ENCODE measurements at regions not wholly inside any gene's neighbourhood (a gene's known extent, or its start where the extent isn't known, plus 50 kb on each side); places are given as distances from the start of the nearest gene placed in this dataset.

DNA sequence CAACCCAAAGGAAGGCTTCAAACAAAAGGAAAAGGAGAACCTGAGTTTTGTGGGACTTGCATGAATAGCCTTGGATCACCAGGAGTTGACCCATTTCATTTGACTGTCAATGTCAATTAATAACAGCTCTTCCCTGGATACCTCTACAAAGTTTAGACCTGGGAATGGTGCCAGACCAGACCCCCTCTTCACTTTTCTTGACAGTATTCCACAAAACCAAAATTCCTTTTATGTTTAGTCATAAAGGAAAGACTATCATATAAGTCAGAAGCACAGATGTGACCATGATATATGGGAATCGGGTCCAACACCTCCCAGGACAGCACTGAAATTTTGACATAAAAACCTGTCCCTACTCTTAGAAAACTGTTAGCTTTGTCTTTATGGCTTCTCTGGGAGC lies 191.8 kb downstream of the LYPLAL1 start:
- H3K9me3 ChIP-seq (ENCODE audit: insufficient read depth, low read depth, low read length), result no peaks in the 10 kb centered on the region
- H3K4me1 ChIP-seq (ENCODE audit: insufficient read depth, low read length, poor library complexity, severe bottlenecking), result no peaks in the 10 kb centered on the region
- H4K20me1 ChIP-seq (ENCODE audit: insufficient read depth, low read length, poor library complexity, severe bottlenecking), result no peaks in the 10 kb centered on the region
- no peaks in the 10 kb centered on the region for H3K36me3 ChIP-seq (ENCODE audit: insufficient read depth, low read length)
- H3F3A ChIP-seq (ENCODE audit: low read depth), result no peaks in the 10 kb centered on the region
- H3K79me2 ChIP-seq (ENCODE audit: insufficient read depth, low read length), result no peaks in the 10 kb centered on the region
- H2AFZ ChIP-seq (ENCODE audit: low read length), result no peak overlapping the region
- no peak overlapping the region for H3K9ac ChIP-seq (ENCODE audit: low read depth, low read length, poor library complexity, severe bottlenecking)
- no peak overlapping the region for H3K4me2 ChIP-seq (ENCODE audit: low read depth, low read length, poor library complexity, severe bottlenecking)
- TF ChIP-seq EZH2phosphoT487 (IDR thresholded peaks at IDR 0.05; ENCODE audit: borderline replicate concordance), result no peak
- TF ChIP-seq, protein P1, sequence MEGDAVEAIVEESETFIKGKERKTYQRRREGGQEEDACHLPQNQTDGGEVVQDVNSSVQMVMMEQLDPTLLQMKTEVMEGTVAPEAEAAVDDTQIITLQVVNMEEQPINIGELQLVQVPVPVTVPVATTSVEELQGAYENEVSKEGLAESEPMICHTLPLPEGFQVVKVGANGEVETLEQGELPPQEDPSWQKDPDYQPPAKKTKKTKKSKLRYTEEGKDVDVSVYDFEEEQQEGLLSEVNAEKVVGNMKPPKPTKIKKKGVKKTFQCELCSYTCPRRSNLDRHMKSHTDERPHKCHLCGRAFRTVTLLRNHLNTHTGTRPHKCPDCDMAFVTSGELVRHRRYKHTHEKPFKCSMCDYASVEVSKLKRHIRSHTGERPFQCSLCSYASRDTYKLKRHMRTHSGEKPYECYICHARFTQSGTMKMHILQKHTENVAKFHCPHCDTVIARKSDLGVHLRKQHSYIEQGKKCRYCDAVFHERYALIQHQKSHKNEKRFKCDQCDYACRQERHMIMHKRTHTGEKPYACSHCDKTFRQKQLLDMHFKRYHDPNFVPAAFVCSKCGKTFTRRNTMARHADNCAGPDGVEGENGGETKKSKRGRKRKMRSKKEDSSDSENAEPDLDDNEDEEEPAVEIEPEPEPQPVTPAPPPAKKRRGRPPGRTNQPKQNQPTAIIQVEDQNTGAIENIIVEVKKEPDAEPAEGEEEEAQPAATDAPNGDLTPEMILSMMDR (conservative IDR thresholded peaks at IDR 0.05; ENCODE audit: low read length), result no peak
- no peak overlapping the region for H3K4me3 ChIP-seq (ENCODE audit: low read length, poor library complexity, severe bottlenecking)
- H3K27me3 ChIP-seq (ENCODE audit: insufficient read depth, low read length, poor library complexity, severe bottlenecking), result no peaks in the 10 kb centered on the region
- H3K9me2 ChIP-seq (replicated peaks; ENCODE audit: low read depth, low read length), result 0 out of 2 replicates have a peak, but pooled peaks cover 8% of the 10 kb centered on the region

DNA sequence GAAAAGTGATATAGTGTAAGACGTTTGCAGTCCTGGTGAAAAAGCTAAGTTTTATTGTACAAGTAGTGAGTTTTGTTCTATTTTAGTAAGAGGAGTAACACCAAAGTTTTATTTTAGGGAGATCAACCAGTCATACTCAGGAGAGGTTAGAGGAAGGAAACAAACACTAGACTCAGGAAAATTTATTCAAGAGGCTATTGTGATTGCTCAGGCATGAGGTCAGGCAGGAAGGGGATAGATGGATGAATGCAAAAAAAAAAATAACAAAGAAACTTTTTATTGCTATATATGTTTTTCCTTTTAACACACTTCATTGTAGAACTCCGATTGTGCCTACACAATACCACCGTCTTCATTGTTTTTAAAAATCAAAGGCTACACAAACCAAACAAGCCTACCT lies 189.0 kb downstream of the LYPLAL1 start:
- H3K4me3 ChIP-seq (ENCODE audit: low read length, poor library complexity, severe bottlenecking), result no peak overlapping the region
- no peaks in the 10 kb centered on the region for H3F3A ChIP-seq (ENCODE audit: low read depth)
- H3K79me2 ChIP-seq (ENCODE audit: insufficient read depth, low read length), result no peaks in the 10 kb centered on the region
- H3K4me2 ChIP-seq (ENCODE audit: low read depth, low read length, poor library complexity, severe bottlenecking), result no peak overlapping the region
- H3K9me3 ChIP-seq (ENCODE audit: insufficient read depth, low read depth, low read length), result no peaks in the 10 kb centered on the region
- no peak overlapping the region for H3K9ac ChIP-seq (ENCODE audit: low read depth, low read length, poor library complexity, severe bottlenecking)
- TF ChIP-seq, protein P1 (conservative IDR thresholded peaks at IDR 0.05; ENCODE audit: low read length), result no peak
- TF ChIP-seq EZH2phosphoT487 (IDR thresholded peaks at IDR 0.05; ENCODE audit: borderline replicate concordance), result no peak
- H2AFZ ChIP-seq (ENCODE audit: low read length), result no peak overlapping the region
- no peaks in the 10 kb centered on the region for H3K27me3 ChIP-seq (ENCODE audit: insufficient read depth, low read length, poor library complexity, severe bottlenecking)
- H3K36me3 ChIP-seq (ENCODE audit: insufficient read depth, low read length), result no peaks in the 10 kb centered on the region
- H3K4me1 ChIP-seq (ENCODE audit: insufficient read depth, low read length, poor library complexity, severe bottlenecking), result no peaks in the 10 kb centered on the region
- 0 out of 2 replicates have a peak, but pooled peaks cover 8% of the 10 kb centered on the region for H3K9me2 ChIP-seq (replicated peaks; ENCODE audit: low read depth, low read length)
- no peaks in the 10 kb centered on the region for H4K20me1 ChIP-seq (ENCODE audit: insufficient read depth, low read length, poor library complexity, severe bottlenecking)

DNA sequence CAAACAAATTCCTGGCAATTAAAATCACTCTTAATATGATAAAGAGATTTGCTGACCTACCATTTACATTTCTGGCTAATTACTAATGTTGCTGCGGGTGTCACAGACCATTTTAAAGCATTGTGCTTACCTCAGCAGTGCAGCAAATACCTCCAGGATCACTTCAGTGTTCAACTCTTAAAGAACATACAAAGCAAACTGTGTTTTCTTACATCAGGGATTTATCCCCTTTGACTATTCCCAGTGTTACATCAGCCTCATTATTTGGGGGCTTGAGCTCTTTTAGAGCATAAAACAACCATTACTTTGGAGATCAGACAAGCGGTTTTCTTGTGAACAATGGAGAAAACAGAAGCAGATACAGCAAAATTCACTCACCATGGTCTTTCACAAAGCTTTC lies 185.4 kb downstream of the LYPLAL1 start:
- Histone ChIP-seq H4K20me1 (ENCODE audit: insufficient read depth, low read length, poor library complexity, severe bottlenecking) (no peaks in the 10 kb centered on the region), H3K79me2 (ENCODE audit: insufficient read depth, low read length) (no peaks in the 10 kb centered on the region), H3K27me3 (ENCODE audit: insufficient read depth, low read length, poor library complexity, severe bottlenecking) (no peaks in the 10 kb centered on the region), H3K9me2 (replicated peaks; ENCODE audit: low read depth, low read length) (no peaks in the 10 kb centered on the region), H3F3A (ENCODE audit: low read depth) (no peaks in the 10 kb centered on the region), H3K9me3 (ENCODE audit: insufficient read depth, low read depth, low read length) (no peaks in the 10 kb centered on the region), H3K4me1 (ENCODE audit: insufficient read depth, low read length, poor library complexity, severe bottlenecking) (no peaks in the 10 kb centered on the region), H3K4me2 (ENCODE audit: low read depth, low read length, poor library complexity, severe bottlenecking) (no peak overlapping the region), H3K9ac (ENCODE audit: low read depth, low read length, poor library complexity, severe bottlenecking) (no peak overlapping the region), H3K4me3 (ENCODE audit: low read length, poor library complexity, severe bottlenecking) (no peak overlapping the region), H3K36me3 (ENCODE audit: insufficient read depth, low read length) (no peaks in the 10 kb centered on the region), H2AFZ (ENCODE audit: low read length) (no peak overlapping the region)
- TF ChIP-seq EZH2phosphoT487 (IDR thresholded peaks at IDR 0.05; ENCODE audit: borderline replicate concordance), result no peak
- TF ChIP-seq, protein P1 (conservative IDR thresholded peaks at IDR 0.05; ENCODE audit: low read length), result no peak
